ENCODE measurements at regions not wholly inside any gene's neighbourhood (a gene's known extent, or its start where the extent isn't known, plus 50 kb on each side); places are given as distances from the start of the nearest gene placed in this dataset.

DNA sequence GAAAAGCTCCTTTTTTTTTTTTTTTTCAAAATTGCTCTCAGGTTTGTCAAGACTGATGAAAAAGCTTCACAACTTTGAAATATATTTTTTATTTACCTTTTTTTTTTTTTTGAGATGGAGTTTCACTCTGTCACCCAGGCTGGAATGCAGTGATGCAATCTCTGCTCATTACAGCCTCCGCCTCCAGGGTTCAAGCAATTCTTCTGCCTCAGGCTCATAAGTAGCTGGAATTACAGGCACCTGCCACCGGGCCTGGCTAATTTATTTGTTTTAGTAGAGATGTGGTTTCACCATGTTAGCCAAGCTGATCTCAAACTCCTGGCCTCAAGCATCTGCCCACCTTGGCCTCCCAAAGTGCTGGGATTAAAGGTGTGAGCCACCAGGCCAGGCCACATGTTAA, 1515.0 kb downstream of the OTOL1 start:
- no peak for DNase-seq (ENCODE audit: low spot score)
- TF ChIP-seq, protein P1, sequence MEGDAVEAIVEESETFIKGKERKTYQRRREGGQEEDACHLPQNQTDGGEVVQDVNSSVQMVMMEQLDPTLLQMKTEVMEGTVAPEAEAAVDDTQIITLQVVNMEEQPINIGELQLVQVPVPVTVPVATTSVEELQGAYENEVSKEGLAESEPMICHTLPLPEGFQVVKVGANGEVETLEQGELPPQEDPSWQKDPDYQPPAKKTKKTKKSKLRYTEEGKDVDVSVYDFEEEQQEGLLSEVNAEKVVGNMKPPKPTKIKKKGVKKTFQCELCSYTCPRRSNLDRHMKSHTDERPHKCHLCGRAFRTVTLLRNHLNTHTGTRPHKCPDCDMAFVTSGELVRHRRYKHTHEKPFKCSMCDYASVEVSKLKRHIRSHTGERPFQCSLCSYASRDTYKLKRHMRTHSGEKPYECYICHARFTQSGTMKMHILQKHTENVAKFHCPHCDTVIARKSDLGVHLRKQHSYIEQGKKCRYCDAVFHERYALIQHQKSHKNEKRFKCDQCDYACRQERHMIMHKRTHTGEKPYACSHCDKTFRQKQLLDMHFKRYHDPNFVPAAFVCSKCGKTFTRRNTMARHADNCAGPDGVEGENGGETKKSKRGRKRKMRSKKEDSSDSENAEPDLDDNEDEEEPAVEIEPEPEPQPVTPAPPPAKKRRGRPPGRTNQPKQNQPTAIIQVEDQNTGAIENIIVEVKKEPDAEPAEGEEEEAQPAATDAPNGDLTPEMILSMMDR (conservative IDR thresholded peaks at IDR 0.05; ENCODE audit: low read depth) = no peak
- no peak overlapping the region for H3K27ac ChIP-seq
- CTCF ChIA-PET = interaction anchor here (0.6 kb wide), 1 partner anchor 19 kb away, joined by 4 read pairs; no protein-coding TSS in a partner anchor
- POLR2A ChIA-PET (ENCODE audit: low non-redundant PET) = no interaction called here

DNA sequence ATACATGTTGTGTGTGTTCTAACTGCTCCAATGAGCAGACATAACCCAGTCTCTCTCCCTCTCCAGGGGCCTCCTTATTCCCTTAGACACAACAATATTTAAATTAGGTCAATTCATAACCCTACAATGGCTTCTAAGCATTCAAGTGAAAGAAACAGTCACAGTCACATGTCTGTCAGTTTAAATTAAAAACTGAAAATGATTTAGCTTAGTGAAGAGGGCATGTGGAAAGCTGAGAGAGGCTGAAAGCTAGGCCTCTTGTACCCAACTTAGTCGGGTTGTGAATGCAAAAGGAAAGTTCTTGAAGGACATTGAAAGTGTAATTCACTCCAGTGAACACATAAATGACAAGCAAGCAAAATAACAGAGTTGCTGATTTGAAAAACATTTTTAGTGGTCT, 1519.6 kb downstream of the OTOL1 start:
- CTCF ChIA-PET = no interaction called here
- DNase-seq (ENCODE audit: low spot score) = no peak
- POLR2A ChIA-PET (ENCODE audit: low non-redundant PET) = no interaction called here
- no peak overlapping the region for H3K27ac ChIP-seq
- TF ChIP-seq, protein P1 (conservative IDR thresholded peaks at IDR 0.05; ENCODE audit: low read depth) = no peak

DNA sequence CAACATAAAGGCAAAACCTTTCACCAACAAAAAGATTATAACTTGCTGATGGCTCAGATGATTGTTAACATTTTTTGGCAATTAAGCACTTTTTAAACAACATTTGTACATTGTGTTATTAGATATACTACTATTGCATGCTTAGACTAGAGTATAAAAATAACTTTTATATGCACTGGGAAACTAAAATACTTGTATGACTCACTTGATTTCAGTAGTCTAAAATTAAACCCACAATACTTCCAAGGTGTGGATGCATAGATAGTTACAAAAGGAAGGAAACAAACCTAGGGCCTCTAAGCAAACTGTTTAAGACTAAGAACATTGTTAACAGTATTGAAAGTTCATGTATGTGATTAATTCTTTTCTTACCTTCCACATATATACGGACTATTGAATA, 1521.5 kb downstream of the OTOL1 start:
- TF ChIP-seq, protein P1 (conservative IDR thresholded peaks at IDR 0.05; ENCODE audit: low read depth) = no peak
- POLR2A ChIA-PET (ENCODE audit: low non-redundant PET) = no interaction called here
- no peak for DNase-seq (ENCODE audit: low spot score)
- H3K27ac ChIP-seq = no peak overlapping the region
- CTCF ChIA-PET = no interaction called here

DNA sequence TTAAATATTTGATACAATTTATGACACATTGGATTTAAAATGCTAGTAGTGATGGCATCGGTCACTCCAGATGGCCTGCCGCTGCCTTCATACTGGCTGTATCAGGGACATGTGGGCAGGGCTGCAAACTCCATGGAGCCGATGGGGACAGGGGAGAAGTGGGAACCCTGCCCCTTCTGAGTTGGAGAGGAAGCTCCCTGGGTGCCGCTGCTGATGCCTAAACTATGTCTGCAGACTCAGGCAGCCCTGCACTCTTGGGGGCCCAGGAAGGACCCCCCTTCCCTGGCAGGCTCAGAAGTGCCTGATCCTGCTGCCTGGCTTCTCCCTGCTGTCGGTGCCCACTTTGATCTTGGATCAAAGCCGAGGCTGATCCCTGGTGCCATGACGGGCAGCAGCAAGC, 1522.1 kb downstream of the OTOL1 start:
- TF ChIP-seq, protein P1 (conservative IDR thresholded peaks at IDR 0.05; ENCODE audit: low read depth) = no peak
- ChIA-PET CTCF (no interaction called here), POLR2A (ENCODE audit: low non-redundant PET) (no interaction called here)
- H3K27ac ChIP-seq = no peak overlapping the region
- no peak for DNase-seq (ENCODE audit: low spot score)

DNA sequence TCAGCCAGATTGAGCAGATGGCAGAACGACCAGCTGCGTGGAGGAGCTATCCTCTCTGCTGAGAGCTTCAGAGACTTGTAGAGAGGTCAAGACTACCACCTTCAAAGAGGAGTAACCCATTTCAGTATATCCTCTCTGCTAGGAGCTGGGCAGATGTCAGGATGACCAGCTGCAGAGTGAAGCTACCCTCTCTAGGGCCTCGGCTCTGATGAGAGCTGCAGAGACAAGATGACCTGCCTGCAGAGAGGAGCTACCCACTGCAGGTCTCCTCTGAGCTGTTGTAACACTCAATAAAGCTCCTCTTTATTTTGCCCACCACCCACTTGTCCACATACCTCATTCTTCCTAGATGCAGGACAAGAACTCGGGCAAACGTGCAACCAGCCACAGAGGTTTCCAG, 1522.7 kb downstream of the OTOL1 start:
- POLR2A ChIA-PET (ENCODE audit: low non-redundant PET) = no interaction called here

DNA sequence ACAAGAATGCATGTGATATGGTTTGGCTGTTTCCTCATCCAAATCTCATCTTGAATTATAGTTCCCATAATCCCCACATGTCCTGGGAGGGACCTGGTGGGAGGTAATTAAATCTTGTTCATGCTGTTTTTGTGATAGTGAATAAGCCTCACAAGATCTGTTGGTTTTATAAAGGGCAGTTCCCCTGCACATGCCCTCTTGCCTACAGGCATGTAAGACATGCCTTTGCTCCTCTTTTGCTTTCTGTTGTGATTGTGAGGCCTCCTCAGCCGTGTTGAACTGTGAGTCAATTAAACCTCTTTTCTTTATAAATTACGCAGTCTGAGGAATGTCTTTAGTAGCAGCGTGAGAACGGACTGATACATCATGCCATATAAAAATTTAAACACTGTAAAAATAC, 1537.0 kb downstream of the OTOL1 start:
- CTCF ChIA-PET = no interaction called here

More for the DNA sequence above, 1522.7 kb downstream of the OTOL1 start:
- TF ChIP-seq, protein P1 (conservative IDR thresholded peaks at IDR 0.05; ENCODE audit: low read depth) = no peak
- no peak for DNase-seq (ENCODE audit: low spot score)
- CTCF ChIA-PET = no interaction called here
- H3K27ac ChIP-seq = no peak overlapping the region

More for the DNA sequence above, 1537.0 kb downstream of the OTOL1 start:
- POLR2A ChIA-PET (ENCODE audit: low non-redundant PET) = no interaction called here
- no peak for DNase-seq (ENCODE audit: low spot score)
- TF ChIP-seq, protein P1 (conservative IDR thresholded peaks at IDR 0.05; ENCODE audit: low read depth) = no peak
- H3K27ac ChIP-seq = no peak overlapping the region

All from RWPE1 (cell line).